ENCODE measurements at regions not wholly inside any gene's neighbourhood (a gene's known extent, or its start where the extent isn't known, plus 50 kb on each side); places are given as distances from the start of the nearest gene placed in this dataset.

DNA sequence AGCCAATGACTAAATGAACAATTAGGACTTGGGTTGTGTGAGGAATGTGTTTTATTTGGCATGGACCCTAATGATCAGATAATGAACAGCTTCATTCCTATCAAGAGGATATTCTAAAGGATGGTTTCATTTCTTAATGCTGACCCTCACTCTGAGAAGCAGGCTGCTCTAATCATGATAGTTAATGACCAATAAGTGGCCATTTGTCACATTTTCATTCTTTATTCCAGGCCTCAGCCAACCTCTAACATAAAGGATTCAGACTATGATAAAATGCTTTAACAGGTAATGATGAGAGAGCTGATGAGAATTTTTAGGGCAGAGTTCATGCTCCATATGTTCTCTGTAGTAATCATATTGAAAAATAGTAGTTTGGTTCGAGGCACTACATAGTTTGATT, 301.5 kb upstream of the ARRDC3 start:
- no peaks in the 10 kb centered on the region for H3K27me3 ChIP-seq (ENCODE audit: insufficient read depth)
- no peak overlapping the region for H3K4me3 ChIP-seq
- H3K9me2 ChIP-seq (ENCODE audit: insufficient read depth): no peaks in the 10 kb centered on the region

More for the DNA sequence above, 301.5 kb upstream of the ARRDC3 start:
- H3K4me1 ChIP-seq (ENCODE audit: insufficient read depth): no peaks in the 10 kb centered on the region
- H3K9me3 Mint-ChIP-seq: no peaks in the 10 kb centered on the region
- no peak overlapping the region for H3K4me3 Mint-ChIP-seq
- no peak overlapping the region for H3K4me2 ChIP-seq
- H3K4me1 Mint-ChIP-seq: no peaks in the 10 kb centered on the region
- TF ChIP-seq POLR2AphosphoS5 (IDR thresholded peaks at IDR 0.05; ENCODE audit: low read depth): no peak
- TF ChIP-seq, protein P1, sequence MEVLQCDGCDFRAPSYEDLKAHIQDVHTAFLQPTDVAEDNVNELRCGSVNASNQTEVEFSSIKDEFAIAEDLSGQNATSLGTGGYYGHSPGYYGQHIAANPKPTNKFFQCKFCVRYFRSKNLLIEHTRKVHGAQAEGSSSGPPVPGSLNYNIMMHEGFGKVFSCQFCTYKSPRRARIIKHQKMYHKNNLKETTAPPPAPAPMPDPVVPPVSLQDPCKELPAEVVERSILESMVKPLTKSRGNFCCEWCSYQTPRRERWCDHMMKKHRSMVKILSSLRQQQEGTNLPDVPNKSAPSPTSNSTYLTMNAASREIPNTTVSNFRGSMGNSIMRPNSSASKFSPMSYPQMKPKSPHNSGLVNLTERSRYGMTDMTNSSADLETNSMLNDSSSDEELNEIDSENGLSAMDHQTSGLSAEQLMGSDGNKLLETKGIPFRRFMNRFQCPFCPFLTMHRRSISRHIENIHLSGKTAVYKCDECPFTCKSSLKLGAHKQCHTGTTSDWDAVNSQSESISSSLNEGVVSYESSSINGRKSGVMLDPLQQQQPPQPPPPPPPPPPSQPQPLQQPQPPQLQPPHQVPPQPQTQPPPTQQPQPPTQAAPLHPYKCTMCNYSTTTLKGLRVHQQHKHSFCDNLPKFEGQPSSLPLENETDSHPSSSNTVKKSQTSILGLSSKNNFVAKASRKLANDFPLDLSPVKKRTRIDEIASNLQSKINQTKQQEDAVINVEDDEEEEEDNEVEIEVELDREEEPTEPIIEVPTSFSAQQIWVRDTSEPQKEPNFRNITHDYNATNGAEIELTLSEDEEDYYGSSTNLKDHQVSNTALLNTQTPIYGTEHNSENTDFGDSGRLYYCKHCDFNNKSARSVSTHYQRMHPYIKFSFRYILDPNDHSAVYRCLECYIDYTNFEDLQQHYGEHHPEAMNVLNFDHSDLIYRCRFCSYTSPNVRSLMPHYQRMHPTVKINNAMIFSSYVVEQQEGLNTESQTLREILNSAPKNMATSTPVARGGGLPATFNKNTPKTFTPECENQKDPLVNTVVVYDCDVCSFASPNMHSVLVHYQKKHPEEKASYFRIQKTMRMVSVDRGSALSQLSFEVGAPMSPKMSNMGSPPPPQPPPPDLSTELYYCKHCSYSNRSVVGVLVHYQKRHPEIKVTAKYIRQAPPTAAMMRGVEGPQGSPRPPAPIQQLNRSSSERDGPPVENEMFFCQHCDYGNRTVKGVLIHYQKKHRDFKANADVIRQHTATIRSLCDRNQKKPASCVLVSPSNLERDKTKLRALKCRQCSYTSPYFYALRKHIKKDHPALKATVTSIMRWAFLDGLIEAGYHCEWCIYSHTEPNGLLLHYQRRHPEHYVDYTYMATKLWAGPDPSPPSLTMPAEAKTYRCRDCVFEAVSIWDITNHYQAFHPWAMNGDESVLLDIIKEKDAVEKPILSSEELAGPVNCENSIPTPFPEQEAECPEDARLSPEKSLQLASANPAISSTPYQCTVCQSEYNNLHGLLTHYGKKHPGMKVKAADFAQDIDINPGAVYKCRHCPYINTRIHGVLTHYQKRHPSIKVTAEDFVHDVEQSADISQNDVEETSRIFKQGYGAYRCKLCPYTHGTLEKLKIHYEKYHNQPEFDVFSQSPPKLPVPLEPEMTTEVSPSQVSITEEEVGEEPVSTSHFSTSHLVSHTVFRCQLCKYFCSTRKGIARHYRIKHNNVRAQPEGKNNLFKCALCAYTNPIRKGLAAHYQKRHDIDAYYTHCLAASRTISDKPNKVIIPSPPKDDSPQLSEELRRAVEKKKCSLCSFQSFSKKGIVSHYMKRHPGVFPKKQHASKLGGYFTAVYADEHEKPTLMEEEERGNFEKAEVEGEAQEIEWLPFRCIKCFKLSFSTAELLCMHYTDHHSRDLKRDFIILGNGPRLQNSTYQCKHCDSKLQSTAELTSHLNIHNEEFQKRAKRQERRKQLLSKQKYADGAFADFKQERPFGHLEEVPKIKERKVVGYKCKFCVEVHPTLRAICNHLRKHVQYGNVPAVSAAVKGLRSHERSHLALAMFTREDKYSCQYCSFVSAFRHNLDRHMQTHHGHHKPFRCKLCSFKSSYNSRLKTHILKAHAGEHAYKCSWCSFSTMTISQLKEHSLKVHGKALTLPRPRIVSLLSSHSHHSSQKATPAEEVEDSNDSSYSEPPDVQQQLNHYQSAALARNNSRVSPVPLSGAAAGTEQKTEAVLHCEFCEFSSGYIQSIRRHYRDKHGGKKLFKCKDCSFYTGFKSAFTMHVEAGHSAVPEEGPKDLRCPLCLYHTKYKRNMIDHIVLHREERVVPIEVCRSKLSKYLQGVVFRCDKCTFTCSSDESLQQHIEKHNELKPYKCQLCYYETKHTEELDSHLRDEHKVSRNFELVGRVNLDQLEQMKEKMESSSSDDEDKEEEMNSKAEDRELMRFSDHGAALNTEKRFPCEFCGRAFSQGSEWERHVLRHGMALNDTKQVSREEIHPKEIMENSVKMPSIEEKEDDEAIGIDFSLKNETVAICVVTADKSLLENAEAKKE (CRISPR knock-in tag; IDR thresholded peaks at IDR 0.05): no peak
- TF ChIP-seq, protein P2, sequence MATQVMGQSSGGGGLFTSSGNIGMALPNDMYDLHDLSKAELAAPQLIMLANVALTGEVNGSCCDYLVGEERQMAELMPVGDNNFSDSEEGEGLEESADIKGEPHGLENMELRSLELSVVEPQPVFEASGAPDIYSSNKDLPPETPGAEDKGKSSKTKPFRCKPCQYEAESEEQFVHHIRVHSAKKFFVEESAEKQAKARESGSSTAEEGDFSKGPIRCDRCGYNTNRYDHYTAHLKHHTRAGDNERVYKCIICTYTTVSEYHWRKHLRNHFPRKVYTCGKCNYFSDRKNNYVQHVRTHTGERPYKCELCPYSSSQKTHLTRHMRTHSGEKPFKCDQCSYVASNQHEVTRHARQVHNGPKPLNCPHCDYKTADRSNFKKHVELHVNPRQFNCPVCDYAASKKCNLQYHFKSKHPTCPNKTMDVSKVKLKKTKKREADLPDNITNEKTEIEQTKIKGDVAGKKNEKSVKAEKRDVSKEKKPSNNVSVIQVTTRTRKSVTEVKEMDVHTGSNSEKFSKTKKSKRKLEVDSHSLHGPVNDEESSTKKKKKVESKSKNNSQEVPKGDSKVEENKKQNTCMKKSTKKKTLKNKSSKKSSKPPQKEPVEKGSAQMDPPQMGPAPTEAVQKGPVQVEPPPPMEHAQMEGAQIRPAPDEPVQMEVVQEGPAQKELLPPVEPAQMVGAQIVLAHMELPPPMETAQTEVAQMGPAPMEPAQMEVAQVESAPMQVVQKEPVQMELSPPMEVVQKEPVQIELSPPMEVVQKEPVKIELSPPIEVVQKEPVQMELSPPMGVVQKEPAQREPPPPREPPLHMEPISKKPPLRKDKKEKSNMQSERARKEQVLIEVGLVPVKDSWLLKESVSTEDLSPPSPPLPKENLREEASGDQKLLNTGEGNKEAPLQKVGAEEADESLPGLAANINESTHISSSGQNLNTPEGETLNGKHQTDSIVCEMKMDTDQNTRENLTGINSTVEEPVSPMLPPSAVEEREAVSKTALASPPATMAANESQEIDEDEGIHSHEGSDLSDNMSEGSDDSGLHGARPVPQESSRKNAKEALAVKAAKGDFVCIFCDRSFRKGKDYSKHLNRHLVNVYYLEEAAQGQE (IDR thresholded peaks at IDR 0.05; ENCODE audit: unreplicated experiment): no peak
- TF ChIP-seq, protein P3, sequence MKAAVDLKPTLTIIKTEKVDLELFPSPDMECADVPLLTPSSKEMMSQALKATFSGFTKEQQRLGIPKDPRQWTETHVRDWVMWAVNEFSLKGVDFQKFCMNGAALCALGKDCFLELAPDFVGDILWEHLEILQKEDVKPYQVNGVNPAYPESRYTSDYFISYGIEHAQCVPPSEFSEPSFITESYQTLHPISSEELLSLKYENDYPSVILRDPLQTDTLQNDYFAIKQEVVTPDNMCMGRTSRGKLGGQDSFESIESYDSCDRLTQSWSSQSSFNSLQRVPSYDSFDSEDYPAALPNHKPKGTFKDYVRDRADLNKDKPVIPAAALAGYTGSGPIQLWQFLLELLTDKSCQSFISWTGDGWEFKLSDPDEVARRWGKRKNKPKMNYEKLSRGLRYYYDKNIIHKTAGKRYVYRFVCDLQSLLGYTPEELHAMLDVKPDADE (IDR thresholded peaks at IDR 0.05): no peak
- no peak for TF ChIP-seq CREB1 (CRISPR knock-in tag; IDR thresholded peaks at IDR 0.05; ENCODE audit: low read depth)
- no peak for TF ChIP-seq NANOG (IDR thresholded peaks at IDR 0.05; ENCODE audit: borderline replicate concordance)
- TF ChIP-seq ZNF331 (CRISPR knock-in tag; IDR thresholded peaks at IDR 0.05; ENCODE audit: low read depth): no peak
- no peak for TF ChIP-seq JUNB (IDR thresholded peaks at IDR 0.05; ENCODE audit: unreplicated experiment)
- no peak for TF ChIP-seq STAT1 (IDR thresholded peaks at IDR 0.05; ENCODE audit: unreplicated experiment)
- TF ChIP-seq, protein P4, sequence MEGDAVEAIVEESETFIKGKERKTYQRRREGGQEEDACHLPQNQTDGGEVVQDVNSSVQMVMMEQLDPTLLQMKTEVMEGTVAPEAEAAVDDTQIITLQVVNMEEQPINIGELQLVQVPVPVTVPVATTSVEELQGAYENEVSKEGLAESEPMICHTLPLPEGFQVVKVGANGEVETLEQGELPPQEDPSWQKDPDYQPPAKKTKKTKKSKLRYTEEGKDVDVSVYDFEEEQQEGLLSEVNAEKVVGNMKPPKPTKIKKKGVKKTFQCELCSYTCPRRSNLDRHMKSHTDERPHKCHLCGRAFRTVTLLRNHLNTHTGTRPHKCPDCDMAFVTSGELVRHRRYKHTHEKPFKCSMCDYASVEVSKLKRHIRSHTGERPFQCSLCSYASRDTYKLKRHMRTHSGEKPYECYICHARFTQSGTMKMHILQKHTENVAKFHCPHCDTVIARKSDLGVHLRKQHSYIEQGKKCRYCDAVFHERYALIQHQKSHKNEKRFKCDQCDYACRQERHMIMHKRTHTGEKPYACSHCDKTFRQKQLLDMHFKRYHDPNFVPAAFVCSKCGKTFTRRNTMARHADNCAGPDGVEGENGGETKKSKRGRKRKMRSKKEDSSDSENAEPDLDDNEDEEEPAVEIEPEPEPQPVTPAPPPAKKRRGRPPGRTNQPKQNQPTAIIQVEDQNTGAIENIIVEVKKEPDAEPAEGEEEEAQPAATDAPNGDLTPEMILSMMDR (conservative IDR thresholded peaks at IDR 0.05; ENCODE audit: low read depth in 2 of 2): no peak
- TF ChIP-seq ZNF114 (CRISPR knock-in tag; IDR thresholded peaks at IDR 0.05): no peak
- no peak for TF ChIP-seq EZH2 (IDR thresholded peaks at IDR 0.05; ENCODE audit: low read depth, unreplicated experiment)
- TF ChIP-seq EZH2phosphoT487 (IDR thresholded peaks at IDR 0.05; ENCODE audit: unreplicated experiment): no peak
- H3K36me3 ChIP-seq (ENCODE audit: insufficient read depth): no peaks in the 10 kb centered on the region
- H3K79me2 ChIP-seq (replicated peaks; ENCODE audit: insufficient read depth): no peaks in the 10 kb centered on the region
- no peak overlapping the region for H3K27ac Mint-ChIP-seq
- no peaks in the 10 kb centered on the region for H3K27me3 Mint-ChIP-seq (ENCODE audit: insufficient read depth, low read depth, poor library complexity)
- no peaks in the 10 kb centered on the region for H4K20me1 ChIP-seq (replicated peaks; ENCODE audit: insufficient read depth)
- no peaks in the 10 kb centered on the region for H3K36me3 Mint-ChIP-seq (ENCODE audit: low read depth)
- H2AFZ ChIP-seq: no peak overlapping the region
- H3F3A ChIP-seq (replicated peaks; ENCODE audit: low read depth): no peaks in the 10 kb centered on the region
- no peak overlapping the region for H3K27ac ChIP-seq (ENCODE audit: low read depth)
- DNase-seq (ENCODE audit: low spot score): no peak
- ATAC-seq: no peak

Data from GM23338 (cell line).